Mesenchymal stem cell (in vitro differentiated cells and primary cell): ENCODE measurements at regions not wholly inside any gene's neighbourhood (a gene's known extent, or its start where the extent isn't known, plus 50 kb on each side); places are given as distances from the start of the nearest gene placed in this dataset.

Experiments used
- DNase-seq: peaks from one replicate; pipeline ENCODE4 v3.0.0-alpha.2; 2013
- H2AFZ ChIP-seq: one replicate; pipeline ENCODE4 v1.6.1; 2013; ENCODE audit warnings: low read depth, mild to moderate bottlenecking, control low read depth, inconsistent platforms, low read length, moderate library complexity
- H2AK5ac ChIP-seq: 2 replicates; pipeline ENCODE4 v1.6.1; 2013; ENCODE audit warnings: low read length, moderate library complexity, mild to moderate bottlenecking, inconsistent platforms; ENCODE audit not compliant: severe bottlenecking
- H2BK120ac ChIP-seq: one replicate; pipeline ENCODE4 v1.6.1; 2013; ENCODE audit warnings: low read depth, mild to moderate bottlenecking, inconsistent platforms, low read length, moderate library complexity
- H2BK12ac ChIP-seq, 2 experiments: one replicate each; pipeline ENCODE4 v1.6.1; 2013; ENCODE audit warnings: inconsistent platforms in 2 of 2, low read length in 2 of 2, mild to moderate bottlenecking in 2 of 2, moderate library complexity in 2 of 2, control low read depth in 1 of 2
- H2BK15ac ChIP-seq: one replicate; pipeline ENCODE4 v1.6.1; 2013; ENCODE audit warnings: mild to moderate bottlenecking, low read depth, inconsistent platforms; ENCODE audit not compliant: poor library complexity, severe bottlenecking
- H2BK5ac ChIP-seq: 2 replicates; pipeline ENCODE4 v1.6.1; 2013; ENCODE audit warnings: low read depth, mild to moderate bottlenecking, low read length, control low read depth, inconsistent platforms; ENCODE audit not compliant: poor library complexity, severe bottlenecking
- H3K14ac ChIP-seq, 2 experiments: one replicate each; pipeline ENCODE4 v1.6.1; 2013; ENCODE audit warnings: inconsistent platforms in 2 of 2, low read length in 2 of 2, control low read depth in 1 of 2, mild to moderate bottlenecking in 1 of 2, moderate library complexity in 1 of 2
- H3K18ac ChIP-seq, 2 experiments: one replicate each; pipeline ENCODE4 v1.6.1; 2013; ENCODE audit warnings: inconsistent platforms in 2 of 2, low read length in 2 of 2, control low read depth in 1 of 2, low read depth in 1 of 2, mild to moderate bottlenecking in 1 of 2
- H3K23ac ChIP-seq, 2 experiments: one replicate each; pipeline ENCODE4 v1.6.1; 2013; ENCODE audit warnings: inconsistent platforms in 2 of 2, low read length in 2 of 2, mild to moderate bottlenecking in 2 of 2, moderate library complexity in 2 of 2, control low read depth in 1 of 2
- H3K27ac ChIP-seq: 2 replicates; pipeline ENCODE4 v1.5.1; 2013; ENCODE audit warnings: mild to moderate bottlenecking, moderate library complexity, low read length, control low read depth, inconsistent platforms; ENCODE audit not compliant: poor library complexity, severe bottlenecking
- H3K27me3 ChIP-seq, 2 experiments: 2 replicates each; pipeline versions ENCODE4 v1.6.1 to v1.7.0; 2013; ENCODE audit warnings: low read length in 2 of 2, mild to moderate bottlenecking in 2 of 2, moderate library complexity in 2 of 2, control low read depth in 1 of 2, inconsistent platforms in 1 of 2; ENCODE audit not compliant: control insufficient read depth in 1 of 2, insufficient read depth in 1 of 2
- H3K36me3 ChIP-seq, 2 experiments: 2 replicates each; pipeline versions ENCODE4 v1.6.1 to v1.7.0; 2013; ENCODE audit warnings: low read length in 2 of 2, control low read depth in 1 of 2, inconsistent platforms in 1 of 2, low read depth in 1 of 2, mild to moderate bottlenecking in 1 of 2; ENCODE audit not compliant: insufficient read depth in 2 of 2, control insufficient read depth in 1 of 2
- H3K4ac ChIP-seq, 2 experiments: one replicate each; pipeline ENCODE4 v1.6.1; 2013; ENCODE audit warnings: inconsistent platforms in 2 of 2, low read length in 2 of 2, mild to moderate bottlenecking in 2 of 2, moderate library complexity in 2 of 2, control low read depth in 1 of 2, low read depth in 1 of 2
- H3K4me1 ChIP-seq: 2 replicates; pipeline ENCODE4 v1.6.1; 2013; ENCODE audit warnings: low read depth, low read length, control low read depth; ENCODE audit not compliant: control insufficient read depth, insufficient read depth
- H3K4me2 ChIP-seq: 2 replicates; pipeline ENCODE4 v1.6.1; 2013; ENCODE audit warnings: low read length, mild to moderate bottlenecking, inconsistent platforms; ENCODE audit not compliant: poor library complexity, severe bottlenecking
- H3K4me3 ChIP-seq, 2 experiments: 2 replicates each; pipeline versions ENCODE4 v1.5.1 to v1.7.0; 2013; ENCODE audit warnings: low read length in 2 of 2, mild to moderate bottlenecking in 2 of 2, control low read depth in 1 of 2, low read depth in 1 of 2; ENCODE audit not compliant: insufficient read depth in 1 of 2
- H3K79me1 ChIP-seq: replicated peaks from 2 replicates; pipeline ENCODE4 v1.6.1; 2013; ENCODE audit warnings: mild to moderate bottlenecking, control low read depth, low read length, inconsistent platforms; ENCODE audit not compliant: poor library complexity, severe bottlenecking
- H3K9ac ChIP-seq: 2 replicates; pipeline ENCODE4 v1.7.0; 2013; ENCODE audit warnings: mild to moderate bottlenecking, low read length, moderate library complexity
- H3K9me3 ChIP-seq: 2 replicates; pipeline ENCODE4 v1.7.0; 2013; ENCODE audit warnings: mild to moderate bottlenecking, low read length; ENCODE audit not compliant: control insufficient read depth
- H4K8ac ChIP-seq: one replicate; pipeline ENCODE4 v1.6.1; 2013; ENCODE audit warnings: inconsistent platforms, mild to moderate bottlenecking, low read length, moderate library complexity
- H4K91ac ChIP-seq: one replicate; pipeline ENCODE4 v1.6.1; 2013; ENCODE audit warnings: mild to moderate bottlenecking, low read length, inconsistent platforms
- WGBS: methylation state at CpG from one replicate; pipeline ENCODE4 v1.1.7; 2013; ENCODE audit warnings: mixed read lengths; 5-methylcytosine and 5-hydroxymethylcytosine counted together

GRCh38 chr6:99148761-99149160, 200.7 kb downstream of the FAXC start:
- Histone ChIP-seq H3K4me2 (no peak overlapping the region), H3K4ac (no peak overlapping the region), H3K9me3 (no peaks in the 10 kb centered on the region), H2BK12ac (no peak overlapping the region), H3K18ac (no peak overlapping the region), H3K4me1 (no peaks in the 10 kb centered on the region), H2AK5ac (no peak overlapping the region), H2BK15ac (no peak overlapping the region), H2BK5ac (no peak overlapping the region), H3K23ac (no peak overlapping the region), H3K36me3 (no peaks in the 10 kb centered on the region), H2AFZ (no peak overlapping the region), H3K79me1 (no peaks in the 10 kb centered on the region), H2BK120ac (no peak overlapping the region), H4K91ac (no peak overlapping the region), H3K27ac (no peak overlapping the region), H3K27me3 (no peaks in the 10 kb centered on the region), H4K8ac (no peak overlapping the region), H3K4me3 (no peak overlapping the region), H3K9ac (no peak overlapping the region), H3K14ac (no peak overlapping the region)
- no peak for DNase-seq
- WGBS: 60% methylated on average over 2 of the region's 2 CpGs

- Histone ChIP-seq H2BK120ac (no peak overlapping the region), H3K4ac (no peak overlapping the region), H3K79me1 (no peaks in the 10 kb centered on the region), H2BK5ac (no peak overlapping the region), H3K27me3 (no peaks in the 10 kb centered on the region), H3K4me3 (no peak overlapping the region), H2AK5ac (no peak overlapping the region), H3K9ac (no peak overlapping the region), H4K8ac (no peak overlapping the region), H3K18ac (no peak overlapping the region), H3K27ac (no peak overlapping the region), H2BK15ac (no peak overlapping the region), H3K23ac (no peak overlapping the region), H3K36me3 (no peaks in the 10 kb centered on the region), H2BK12ac (no peak overlapping the region), H3K9me3 (no peaks in the 10 kb centered on the region), H3K14ac (no peak overlapping the region), H4K91ac (no peak overlapping the region), H3K4me1 (no peaks in the 10 kb centered on the region), H3K4me2 (no peak overlapping the region), H2AFZ (no peak overlapping the region)
- 64% methylated on average over 2 of the region's 2 CpGs for WGBS
- DNase-seq: no peak
Measured at GRCh38 chr6:99148111-99148510, 200.4 kb upstream of the FBXL4 start.

- Histone ChIP-seq H2BK5ac (no peak overlapping the region), H2AK5ac (no peak overlapping the region), H3K23ac (no peak overlapping the region), H2AFZ (no peak overlapping the region), H4K8ac (no peak overlapping the region), H3K9me3 (no peaks in the 10 kb centered on the region), H4K91ac (no peak overlapping the region), H3K4ac (no peak overlapping the region), H3K4me2 (no peak overlapping the region), H3K27me3 (no peaks in the 10 kb centered on the region), H3K14ac (no peak overlapping the region), H3K79me1 (no peaks in the 10 kb centered on the region), H2BK12ac (no peak overlapping the region), H2BK15ac (no peak overlapping the region), H3K36me3 (no peaks in the 10 kb centered on the region), H3K9ac (no peak overlapping the region), H3K18ac (no peak overlapping the region), H3K4me1 (no peaks in the 10 kb centered on the region), H3K27ac (no peak overlapping the region), H3K4me3 (no peak overlapping the region), H2BK120ac (no peak overlapping the region)
- DNase-seq: no peak
- WGBS: 77% methylated on average over 5 of the region's 5 CpGs
Measured at GRCh38 chr6:99147206-99147605, 199.5 kb upstream of the FBXL4 start.

- Histone ChIP-seq H3K14ac (no peak overlapping the region), H2AFZ (no peak overlapping the region), H4K8ac (no peak overlapping the region), H2AK5ac (no peak overlapping the region), H3K4ac (no peak overlapping the region), H2BK120ac (no peak overlapping the region), H3K4me3 (no peak overlapping the region), H3K9me3 (no peaks in the 10 kb centered on the region), H3K79me1 (no peaks in the 10 kb centered on the region), H2BK12ac (no peak overlapping the region), H3K27ac (no peak overlapping the region), H2BK15ac (no peak overlapping the region), H3K23ac (no peak overlapping the region), H3K27me3 (no peaks in the 10 kb centered on the region), H3K36me3 (no peaks in the 10 kb centered on the region), H3K4me1 (no peaks in the 10 kb centered on the region), H4K91ac (no peak overlapping the region), H3K4me2 (no peak overlapping the region), H2BK5ac (no peak overlapping the region), H3K18ac (no peak overlapping the region), H3K9ac (no peak overlapping the region)
- 84% methylated on average over 2 of the region's 4 CpGs for WGBS
- DNase-seq: no peak
Measured at GRCh38 chr6:99146711-99147110, 199.0 kb upstream of the FBXL4 start.
